Caco-2 (cell line): ENCODE measurements at regions not wholly inside any gene's neighbourhood (a gene's known extent, or its start where the extent isn't known, plus 50 kb on each side); places are given as distances from the start of the nearest gene placed in this dataset.

Experiments
- BruUV-seq: library from RNA; stranded (reverse); fragments of 400-500 nt; replicated peaks from 2 replicates; lab custom pipeline; 2021; lab: Mats Ljungman, UMichigan
- CTCF ChIA-PET: fragments of 300-600 bp; sonication (Branson Sonifier 250); formaldehyde crosslinking; loops from one replicate; lab custom pipeline; 2022; ENCODE audit warnings: antibody characterized with exemption; lab: Charles Lee
- POLR2A ChIA-PET: fragments of 300-600 bp; sonication (Branson Sonifier 250); formaldehyde crosslinking; loops from one replicate; lab custom pipeline; 2022; ENCODE audit warnings: antibody characterized with exemption; lab: Charles Lee
- DNase-seq, 2 experiments: peaks; one replicate each; pipeline versions ENCODE4 v3.0.0 to v3.0.0-alpha.2; 2020 to 2022
- H3K27me3 ChIP-seq: replicated peaks from 2 replicates; pipeline ENCODE4 v1.6.0; 2011; ENCODE audit warnings: low read length; ENCODE audit not compliant: control insufficient read depth, insufficient read depth
- H3K36me3 ChIP-seq: 2 replicates; pipeline ENCODE4 v1.5.1; 2011; ENCODE audit warnings: low read length; ENCODE audit not compliant: control insufficient read depth, insufficient read depth
- H3K4me1 ChIP-seq: fragments of 250-450 bp; sonication (Bioruptor Pico); 2 replicates; pipeline ENCODE4 v1.5.1; 2020; ENCODE audit warnings: mild to moderate bottlenecking
- H3K4me3 ChIP-seq: 2 replicates; pipeline ENCODE4 v1.5.1; 2011; ENCODE audit warnings: low read depth, mild to moderate bottlenecking, control low read depth, low read length
- H3K9me3 ChIP-seq: fragments of 250-450 bp; sonication (Bioruptor Pico); 2 replicates; pipeline ENCODE4 v1.5.1; 2020; ENCODE audit warnings: mild to moderate bottlenecking, moderate library complexity
- H3K27ac Mint-ChIP-seq: one replicate; pipeline ENCODE4 v1.8.0; 2022; ENCODE audit warnings: mixed read lengths; ENCODE audit not compliant: unreplicated experiment
- H3K27me3 Mint-ChIP-seq: one replicate; pipeline ENCODE4 v1.8.0; 2022; ENCODE audit warnings: mixed read lengths; ENCODE audit not compliant: insufficient read depth, unreplicated experiment
- H3K36me3 Mint-ChIP-seq: one replicate; pipeline ENCODE4 v1.8.0; 2022; ENCODE audit warnings: mild to moderate bottlenecking, mixed read lengths; ENCODE audit not compliant: insufficient read depth, unreplicated experiment
- H3K4me1 Mint-ChIP-seq: one replicate; pipeline ENCODE4 v1.8.0; 2022; ENCODE audit warnings: low read depth, mixed read lengths; ENCODE audit not compliant: unreplicated experiment
- H3K4me3 Mint-ChIP-seq: one replicate; pipeline ENCODE4 v1.8.0; 2022; ENCODE audit warnings: mild to moderate bottlenecking, moderate library complexity, mixed read lengths; ENCODE audit not compliant: unreplicated experiment
- H3K9me3 Mint-ChIP-seq: one replicate; pipeline ENCODE4 v1.8.0; 2022; ENCODE audit warnings: mixed read lengths; ENCODE audit not compliant: unreplicated experiment
- intact Hi-C: fragments of 100-400 bp; cut with micrococcal nuclease; formaldehyde crosslinking; loops from one replicate; pipeline ENCODE4 v1.10.0; 2022; ENCODE audit not compliant: unreplicated experiment
- TF ChIP-seq, protein P1 (sequence below), 2 experiments: fragments of 200-600 bp in 1 of 2; IDR thresholded peaks; 1 replicate in 1 of 2; 2 replicates in 1 of 2; pipeline versions ENCODE4 v1.5.1 to v1.8.0; 2011 to 2022; ENCODE audit warnings: antibody characterized with exemption in 1 of 2, control low read depth in 1 of 2, inconsistent platforms in 1 of 2, low read depth in 1 of 2, low read length in 1 of 2, mild to moderate bottlenecking in 1 of 2, moderate library complexity in 1 of 2; ENCODE audit not compliant: insufficient read depth in 1 of 2, severe bottlenecking in 1 of 2, unreplicated experiment in 1 of 2

DNA sequence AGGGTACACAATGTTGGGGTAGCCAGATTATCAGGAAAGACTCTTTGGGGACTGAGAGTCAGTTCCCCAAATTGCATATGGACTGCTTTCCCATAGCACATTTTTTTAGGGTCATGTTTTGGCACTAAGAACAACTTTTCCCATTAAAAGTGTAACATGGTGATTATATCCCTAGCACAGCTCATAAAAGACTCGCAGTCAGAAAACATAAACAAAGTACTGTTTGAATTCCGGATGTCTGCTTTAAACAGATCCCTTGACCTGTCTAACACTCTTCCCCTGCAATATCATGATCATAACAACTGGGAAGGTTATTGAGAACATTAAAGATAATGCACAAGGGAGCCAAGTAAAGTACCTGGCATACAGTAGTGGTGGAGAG is 262.2 kb downstream of the ASXL3 start:
- Mint-ChIP-seq H3K27ac (no peak overlapping the region), H3K4me1 (no peaks in the 10 kb centered on the region), H3K36me3 (no peaks in the 10 kb centered on the region), H3K4me3 (no peak overlapping the region), H3K9me3 (no peaks in the 10 kb centered on the region), H3K27me3 (peaks cover under 1% of the 10 kb centered on the region)
- Histone ChIP-seq H3K4me3 (no peak overlapping the region), H3K9me3 (no peaks in the 10 kb centered on the region), H3K4me1 (no peaks in the 10 kb centered on the region), H3K27me3 (no peaks in the 10 kb centered on the region), H3K36me3 (no peaks in the 10 kb centered on the region)
- TF ChIP-seq, protein P1, sequence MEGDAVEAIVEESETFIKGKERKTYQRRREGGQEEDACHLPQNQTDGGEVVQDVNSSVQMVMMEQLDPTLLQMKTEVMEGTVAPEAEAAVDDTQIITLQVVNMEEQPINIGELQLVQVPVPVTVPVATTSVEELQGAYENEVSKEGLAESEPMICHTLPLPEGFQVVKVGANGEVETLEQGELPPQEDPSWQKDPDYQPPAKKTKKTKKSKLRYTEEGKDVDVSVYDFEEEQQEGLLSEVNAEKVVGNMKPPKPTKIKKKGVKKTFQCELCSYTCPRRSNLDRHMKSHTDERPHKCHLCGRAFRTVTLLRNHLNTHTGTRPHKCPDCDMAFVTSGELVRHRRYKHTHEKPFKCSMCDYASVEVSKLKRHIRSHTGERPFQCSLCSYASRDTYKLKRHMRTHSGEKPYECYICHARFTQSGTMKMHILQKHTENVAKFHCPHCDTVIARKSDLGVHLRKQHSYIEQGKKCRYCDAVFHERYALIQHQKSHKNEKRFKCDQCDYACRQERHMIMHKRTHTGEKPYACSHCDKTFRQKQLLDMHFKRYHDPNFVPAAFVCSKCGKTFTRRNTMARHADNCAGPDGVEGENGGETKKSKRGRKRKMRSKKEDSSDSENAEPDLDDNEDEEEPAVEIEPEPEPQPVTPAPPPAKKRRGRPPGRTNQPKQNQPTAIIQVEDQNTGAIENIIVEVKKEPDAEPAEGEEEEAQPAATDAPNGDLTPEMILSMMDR (IDR thresholded peaks at IDR 0.05; ENCODE audit: insufficient read depth in 1 of 2, low read depth in 1 of 2, low read length in 1 of 2, severe bottlenecking in 1 of 2, unreplicated experiment in 1 of 2), result no peak
- no peak for DNase-seq
- BruUV-seq, result no TSS peak
- intact Hi-C loops, result no loop called here
- POLR2A ChIA-PET, result no interaction called here
- CTCF ChIA-PET, result no interaction called here

DNA sequence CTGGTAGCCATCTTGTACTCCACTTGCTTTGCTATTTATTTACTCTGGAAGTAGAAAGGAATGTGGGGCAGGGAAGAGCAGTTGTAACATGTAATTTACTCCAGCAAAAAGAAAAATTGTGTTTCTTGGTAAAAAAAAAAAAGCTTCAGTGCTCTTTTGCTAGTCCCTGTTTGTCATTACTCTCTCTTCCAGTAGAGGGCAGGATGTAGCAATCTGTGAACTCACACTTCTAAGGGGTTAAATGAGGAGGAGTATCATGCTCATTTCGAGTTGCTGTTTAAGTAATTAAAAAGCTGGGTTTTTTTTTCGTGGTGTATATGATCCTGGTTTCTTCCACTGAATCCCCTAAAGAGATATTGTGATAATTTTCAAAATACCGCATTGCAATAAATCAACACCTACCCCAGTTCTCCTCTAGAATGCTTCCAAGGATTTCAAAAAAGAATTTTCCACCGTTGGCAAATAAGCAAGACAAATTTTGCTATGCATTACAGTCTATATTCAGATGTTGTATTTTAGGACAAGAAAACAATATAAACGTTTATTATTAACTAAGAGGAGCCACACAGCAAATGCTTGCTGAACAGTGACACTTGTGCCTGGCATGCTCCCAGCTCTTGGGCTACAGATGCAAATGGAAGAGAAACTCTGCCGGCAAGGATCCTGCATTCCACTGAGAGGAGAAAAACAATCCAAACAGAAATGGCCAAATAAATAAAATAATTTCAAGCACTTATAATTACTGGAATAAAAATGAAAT is 261.6 kb downstream of the ASXL3 start:
- CTCF ChIA-PET, result no interaction called here
- DNase-seq, result peak in 1 of 2 experiments; percentile 20

DNA sequence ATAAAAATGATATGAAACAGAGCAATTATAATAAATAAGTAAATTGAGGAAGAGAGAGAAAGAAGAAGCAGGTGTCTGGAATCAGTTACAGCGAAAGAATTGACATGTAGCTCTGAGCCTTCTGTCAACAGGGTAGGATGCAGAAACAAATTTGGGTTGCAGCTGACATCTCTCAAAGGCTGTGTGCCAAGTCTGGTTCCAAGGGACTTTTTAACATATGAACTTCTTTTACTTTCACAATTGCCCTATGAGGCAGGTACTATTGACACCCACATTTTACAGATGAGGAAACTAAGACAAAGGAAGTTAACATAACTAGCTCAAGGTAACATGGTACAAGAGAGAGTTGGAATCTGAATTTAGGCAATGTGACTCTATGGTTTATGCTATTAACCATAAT is 260.0 kb downstream of the ASXL3 start:
- H3K9me3 ChIP-seq, result no peaks in the 10 kb centered on the region
- POLR2A ChIA-PET, result no interaction called here
- Mint-ChIP-seq H3K9me3 (no peaks in the 10 kb centered on the region), H3K27me3 (no peaks in the 10 kb centered on the region), H3K4me3 (no peak overlapping the region), H3K4me1 (no peaks in the 10 kb centered on the region), H3K27ac (no peak overlapping the region), H3K36me3 (no peaks in the 10 kb centered on the region)
- no peaks in the 10 kb centered on the region for H3K36me3 ChIP-seq
- DNase-seq, result no peak
- no peaks in the 10 kb centered on the region for H3K27me3 ChIP-seq
- CTCF ChIA-PET, result no interaction called here
- TF ChIP-seq, protein P1 (IDR thresholded peaks at IDR 0.05; ENCODE audit: insufficient read depth in 1 of 2, low read depth in 1 of 2, low read length in 1 of 2, severe bottlenecking in 1 of 2, unreplicated experiment in 1 of 2), result no peak
- no TSS peak for BruUV-seq
- H3K4me3 ChIP-seq, result no peak overlapping the region
- no peaks in the 10 kb centered on the region for H3K4me1 ChIP-seq
- intact Hi-C loops, result no loop called here

More for the DNA sequence above, 261.6 kb downstream of the ASXL3 start:
- H3K36me3 Mint-ChIP-seq, result no peaks in the 10 kb centered on the region
- no peaks in the 10 kb centered on the region for H3K27me3 Mint-ChIP-seq
- H3K36me3 ChIP-seq, result no peaks in the 10 kb centered on the region
- H3K4me3 ChIP-seq, result no peak overlapping the region
- no peaks in the 10 kb centered on the region for H3K27me3 ChIP-seq
- H3K4me3 Mint-ChIP-seq, result no peak overlapping the region
- H3K9me3 Mint-ChIP-seq, result no peaks in the 10 kb centered on the region
- TF ChIP-seq, protein P1 (IDR thresholded peaks at IDR 0.05; ENCODE audit: insufficient read depth in 1 of 2, low read depth in 1 of 2, low read length in 1 of 2, severe bottlenecking in 1 of 2, unreplicated experiment in 1 of 2), result peak; percentile 42 to 49
- H3K27ac Mint-ChIP-seq, result no peak overlapping the region
- no TSS peak for BruUV-seq
- H3K9me3 ChIP-seq, result no peaks in the 10 kb centered on the region
- H3K4me1 ChIP-seq, result no peaks in the 10 kb centered on the region
- H3K4me1 Mint-ChIP-seq, result no peaks in the 10 kb centered on the region
- intact Hi-C loops, result no loop called here
- POLR2A ChIA-PET, result no interaction called here
